HL-60 (cell line): ENCODE measurements at regions not wholly inside any gene's neighbourhood (a gene's known extent, or its start where the extent isn't known, plus 50 kb on each side); places are given as distances from the start of the nearest gene placed in this dataset.

ENCODE experiments used
- CTCF ChIP-seq: IDR thresholded peaks from one replicate; pipeline ENCODE4 v1.5.1; 2011; ENCODE audit warnings: low read length, control low read depth, inconsistent platforms; ENCODE audit not compliant: insufficient read depth
- POLR2AphosphoS5 ChIP-seq: IDR thresholded peaks from 2 replicates; pipeline ENCODE4 v1.6.1; 2012; ENCODE audit warnings: low read depth
- REST ChIP-seq: IDR thresholded peaks from 2 replicates; pipeline ENCODE4 v1.6.1; 2012; ENCODE audit warnings: low read depth; ENCODE audit not compliant: insufficient replicate concordance

DNA sequence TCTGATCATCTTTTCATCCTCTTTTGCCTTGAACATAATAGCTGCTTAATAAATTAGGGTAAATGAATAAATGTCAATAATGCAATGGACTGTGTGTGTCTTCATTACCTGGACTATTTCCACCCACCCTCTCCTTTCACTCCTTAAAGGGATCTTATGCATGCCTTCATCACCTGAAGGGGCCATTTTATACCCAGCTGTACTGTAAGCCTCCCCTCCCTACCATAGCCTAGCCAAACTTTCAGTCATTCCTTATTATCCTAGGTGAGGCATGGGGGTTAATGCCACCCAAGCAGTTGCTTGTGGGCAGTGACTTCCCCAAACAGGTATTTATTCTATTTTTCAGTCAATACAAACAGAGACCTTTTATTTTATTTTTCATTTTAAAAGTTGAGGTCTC is 127.8 kb upstream of the PARP11 start:
- no peak for TF ChIP-seq CTCF
- TF ChIP-seq POLR2AphosphoS5: no peak
- TF ChIP-seq REST: no peak
